ENCODE measurements at regions not wholly inside any gene's neighbourhood (a gene's known extent, or its start where the extent isn't known, plus 50 kb on each side); places are given as distances from the start of the nearest gene placed in this dataset.

GRCh38 chr13:107531816-107532215 lies 683.5 kb downstream of the LIG4 start:
- no peak for TF ChIP-seq CTCF (tag by site-specific recombination; IDR thresholded peaks at IDR 0.05)
- TF ChIP-seq ZNF776 (tag by site-specific recombination; IDR thresholded peaks at IDR 0.05; ENCODE audit: borderline replicate concordance) = no peak
- no peak for TF ChIP-seq ZNF121 (tag by site-specific recombination; IDR thresholded peaks at IDR 0.05)
- no peak for TF ChIP-seq ZNF571 (tag by site-specific recombination; IDR thresholded peaks at IDR 0.05)
- no peak for TF ChIP-seq TRIM28 (IDR thresholded peaks at IDR 0.05; ENCODE audit: borderline replicate concordance, low read length)
